GM18858 (cell line): ENCODE measurements at regions not wholly inside any gene's neighbourhood (a gene's known extent, or its start where the extent isn't known, plus 50 kb on each side); places are given as distances from the start of the nearest gene placed in this dataset.
"Not testable (repeated sequence)": the region's sequence is repeated elsewhere in the genome, so short reads cannot be mapped to it uniquely, and the experiment has no call there.

Source experiments
- ATAC-seq: cut with Tn5 transposase; IDR thresholded peaks from one replicate; pipeline ENCODE4 v1.9.1; 2021; ENCODE audit not compliant: unreplicated experiment

GRCh38 chr13:74743992-74744391, 609.8 kb upstream of the KLF12 start:
- no peak for ATAC-seq

DNA sequence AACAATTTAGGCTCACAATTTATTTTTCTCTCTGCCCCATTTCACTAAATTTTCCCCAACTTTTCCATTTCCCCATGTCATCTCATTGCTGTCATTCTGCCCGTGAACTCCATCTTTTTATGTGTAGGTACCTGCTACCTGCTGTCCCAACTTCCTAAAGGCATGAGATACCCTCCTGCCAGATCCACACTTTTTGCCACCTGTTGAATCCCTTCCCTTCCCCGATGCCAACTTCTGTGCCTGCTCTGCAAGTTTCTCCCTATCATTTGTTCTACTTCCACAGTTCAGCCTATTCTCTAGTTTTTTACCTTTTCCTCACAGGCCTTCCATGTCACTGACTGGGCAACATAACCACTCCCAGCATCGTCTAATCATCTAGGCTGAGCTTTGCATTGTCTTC, 607.5 kb upstream of the KLF12 start:
- ATAC-seq = no peak

- no peak for ATAC-seq
These were observed 598.7 kb upstream of the KLF12 start for GRCh38 chr13:74732736-74733385.

DNA sequence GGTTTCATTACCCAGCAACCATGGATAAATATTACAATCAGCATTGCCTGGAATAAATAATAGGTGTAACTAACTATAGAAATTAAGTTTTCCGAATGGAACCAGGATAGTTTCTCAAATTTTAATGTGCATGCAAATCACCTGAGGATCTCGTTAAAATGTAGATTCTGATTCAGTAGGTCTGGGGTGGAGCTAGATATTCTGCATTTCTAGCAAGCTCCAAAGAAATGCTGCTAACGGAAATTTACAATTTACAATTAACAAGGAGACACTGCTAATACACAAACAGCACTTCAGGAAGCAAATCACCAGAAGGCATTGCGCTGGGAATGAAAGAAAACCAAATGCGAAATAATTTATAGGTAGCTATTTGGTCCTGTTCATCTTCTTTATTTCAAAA, 597.5 kb upstream of the KLF12 start:
- ATAC-seq = no peak

- no peak for ATAC-seq
These were observed 596.5 kb upstream of the KLF12 start for GRCh38 chr13:74730556-74731331.

- ATAC-seq = no peak
These were observed 592.0 kb upstream of the KLF12 start for GRCh38 chr13:74726206-74726605.

DNA sequence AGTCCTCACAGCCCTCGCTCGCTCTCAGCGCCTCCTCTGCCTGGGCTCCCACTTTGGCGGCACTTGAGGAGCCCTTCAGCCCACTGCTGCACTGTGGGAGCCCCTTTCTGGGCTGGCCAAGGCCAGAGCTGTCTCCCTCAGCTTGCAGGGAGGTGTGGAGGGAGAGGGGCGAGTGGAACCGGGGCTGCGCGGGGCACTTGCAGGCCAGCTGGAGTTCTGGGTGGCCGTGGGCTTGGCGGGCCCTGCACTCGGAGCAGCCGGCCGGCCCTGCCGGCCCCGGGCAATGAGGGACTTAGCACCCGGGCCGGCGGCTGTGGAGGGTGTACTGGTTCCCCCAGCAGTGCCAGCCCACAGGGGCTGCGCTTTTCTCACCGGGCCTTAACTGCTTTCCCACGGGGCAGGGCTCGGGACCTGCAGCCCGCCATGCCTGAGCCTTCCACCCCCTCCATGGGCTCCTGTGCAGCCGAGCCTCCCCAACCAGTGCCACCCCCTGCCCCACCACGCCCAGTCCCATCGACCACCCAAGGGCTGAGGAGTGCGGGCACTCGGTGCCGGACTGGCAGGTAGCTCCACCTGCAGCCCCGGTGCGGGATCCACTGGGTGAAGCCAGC, 584.1 kb upstream of the KLF12 start:
- ATAC-seq = not testable (repeated sequence)

- ATAC-seq = no peak
These were observed 581.5 kb upstream of the KLF12 start for GRCh38 chr13:74715718-74716117.

DNA sequence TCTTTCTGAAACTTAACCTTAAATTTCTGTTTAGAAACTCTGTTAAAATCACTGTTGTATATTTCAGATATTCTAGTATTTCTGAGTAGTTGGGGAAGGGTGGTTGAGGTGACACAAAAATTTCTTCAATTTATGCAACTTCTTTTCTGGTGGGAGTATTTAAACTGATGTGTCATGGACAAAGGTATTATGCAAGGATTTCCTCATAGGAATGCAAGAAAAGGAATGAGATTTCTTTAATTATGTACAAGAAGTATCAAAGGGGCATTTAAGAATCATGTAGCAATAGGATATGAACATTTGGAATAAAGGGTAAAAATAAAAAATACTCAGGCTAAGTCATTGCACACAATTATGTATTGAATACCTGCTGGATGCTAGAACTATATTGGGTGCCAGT, 575.8 kb upstream of the KLF12 start:
- no peak for ATAC-seq

DNA sequence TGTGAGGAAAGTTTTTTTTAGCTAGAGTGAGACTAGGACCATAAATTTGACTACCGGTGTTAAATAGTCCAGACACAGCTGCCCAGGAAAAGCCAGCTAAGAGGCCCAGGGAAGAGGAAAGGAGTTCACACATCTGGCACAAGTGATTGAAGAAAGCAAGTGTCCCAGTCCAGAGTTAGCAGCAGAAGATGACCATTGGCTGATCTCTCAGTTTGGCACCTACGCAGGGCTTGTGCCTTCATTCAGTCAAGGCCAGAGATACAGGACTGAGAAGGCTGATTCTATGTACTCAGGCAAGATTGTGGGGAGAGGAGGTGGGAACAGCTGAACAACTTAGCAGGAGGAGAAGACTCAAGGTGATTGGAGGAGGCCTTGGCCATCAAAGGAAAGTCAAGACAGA, 575.0 kb upstream of the KLF12 start:
- ATAC-seq = no peak

GRCh38 chr13:74708629-74709028, 574.4 kb upstream of the KLF12 start:
- ATAC-seq = no peak

DNA sequence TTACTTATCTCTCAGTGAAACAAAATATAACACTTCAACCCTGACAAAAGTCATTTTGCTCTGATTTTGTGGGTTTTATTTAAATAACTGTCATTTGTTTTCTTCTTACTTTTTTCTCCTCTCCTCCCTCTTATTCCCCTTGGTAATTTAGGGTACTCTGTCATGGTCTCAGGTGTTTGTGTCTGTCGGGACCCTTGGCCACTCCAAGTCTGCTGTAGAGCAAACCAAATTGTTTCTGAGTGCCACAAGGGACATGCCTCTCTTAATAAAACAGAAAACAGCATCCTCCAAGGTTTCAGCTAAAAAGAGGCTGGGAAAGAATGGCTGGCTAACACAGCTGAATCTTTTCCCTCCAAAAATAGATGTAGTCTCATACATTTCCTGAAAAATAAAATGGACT, 573.1 kb upstream of the KLF12 start:
- ATAC-seq = no peak

DNA sequence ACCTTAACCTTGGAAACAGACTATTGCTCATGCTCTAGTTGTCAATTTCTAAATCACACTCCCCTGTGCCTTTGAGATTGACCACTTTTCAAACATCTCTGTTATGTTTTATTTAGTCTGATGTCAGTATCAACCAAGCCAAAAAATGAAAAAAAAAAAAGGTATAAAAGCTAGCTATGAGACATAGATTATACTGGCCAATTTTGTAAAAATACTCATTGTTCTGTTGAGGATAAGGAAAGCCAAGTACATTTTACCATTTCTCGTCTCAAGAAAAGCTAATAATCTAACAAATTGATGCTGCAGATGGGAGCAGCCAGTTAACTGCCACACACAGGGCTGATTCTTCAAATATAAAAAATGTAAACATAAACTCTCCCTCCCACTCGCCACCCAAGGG, 572.6 kb upstream of the KLF12 start:
- no peak for ATAC-seq

- ATAC-seq = no peak
These were observed 571.2 kb upstream of the KLF12 start for GRCh38 chr13:74705438-74705837.

DNA sequence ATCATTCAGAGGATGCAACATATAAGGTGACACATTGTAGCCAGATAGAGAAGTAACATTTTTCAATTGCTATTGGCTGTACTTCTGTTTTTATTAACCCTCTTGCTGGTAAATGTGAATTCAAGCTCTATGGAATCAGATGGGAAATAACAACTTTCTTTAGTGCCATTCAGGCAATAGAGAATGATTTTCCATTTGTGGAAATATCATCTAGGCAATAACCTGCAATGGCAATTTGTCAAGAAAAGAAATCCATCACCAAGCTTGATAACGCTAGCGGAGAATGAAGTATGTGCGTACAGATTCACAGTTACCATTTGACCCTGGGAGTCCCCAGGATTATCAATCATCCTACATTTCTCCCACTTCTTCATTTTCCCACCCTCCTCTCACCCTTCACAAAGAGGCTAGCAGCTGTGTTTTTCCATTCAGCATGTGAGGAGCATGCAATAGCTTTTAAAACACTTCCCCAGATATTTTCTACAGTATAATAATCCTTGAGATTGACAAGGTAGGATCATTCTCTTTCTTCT, 569.7 kb upstream of the KLF12 start:
- no peak for ATAC-seq

GRCh38 chr13:74696148-74696922, 562.1 kb upstream of the KLF12 start:
- ATAC-seq = no peak

- ATAC-seq = no peak
These were observed 561.0 kb upstream of the KLF12 start for GRCh38 chr13:74695021-74695800.

DNA sequence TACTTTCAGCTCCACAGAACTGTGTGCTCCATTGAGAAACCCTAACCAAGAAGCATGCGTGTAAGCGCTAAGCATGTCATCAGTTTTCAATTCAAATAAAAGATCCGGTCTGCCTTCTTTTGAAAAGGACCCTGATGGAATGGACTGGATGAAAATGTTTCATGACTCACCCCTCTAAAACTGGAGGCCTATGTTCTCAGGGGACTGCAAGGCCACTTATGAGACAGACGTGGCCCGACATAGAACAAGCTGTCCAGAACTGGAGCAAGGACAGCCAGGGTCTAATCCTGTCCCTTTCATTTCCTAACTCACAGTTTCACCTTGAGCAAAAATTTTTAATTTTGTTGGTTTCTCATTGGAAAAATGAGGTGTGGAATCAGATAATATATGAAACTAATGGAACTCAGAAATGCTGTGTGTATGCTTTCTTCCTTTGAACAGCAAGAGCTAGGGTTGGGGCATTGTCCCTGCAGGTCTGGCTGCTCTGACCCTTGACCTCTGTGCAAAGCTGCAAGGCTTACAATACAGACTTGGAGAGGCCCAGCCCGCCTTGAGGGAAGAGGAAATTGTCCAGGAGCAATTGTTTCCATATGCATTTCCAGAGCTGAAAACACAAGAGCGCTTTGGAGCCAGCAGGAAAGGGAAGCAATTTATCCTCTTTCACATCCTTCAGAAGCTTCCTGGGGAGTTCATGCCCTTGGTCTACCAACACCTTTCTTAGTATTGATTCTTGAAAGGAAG, 553.4 kb upstream of the KLF12 start:
- ATAC-seq = no peak

GRCh38 chr13:74683411-74683810, 549.2 kb upstream of the KLF12 start:
- ATAC-seq = no peak

GRCh38 chr13:74682746-74683145, 548.5 kb upstream of the KLF12 start:
- no peak for ATAC-seq
